ENCODE measurements at regions not wholly inside any gene's neighbourhood (a gene's known extent, or its start where the extent isn't known, plus 50 kb on each side); places are given as distances from the start of the nearest gene placed in this dataset.

- intact Hi-C loops (cut with micrococcal nuclease): no loop called here
Observed at GRCh38 chr13:57991041-57991440, 359.5 kb downstream of the PCDH17 start.

GRCh38 chr13:57992416-57992815, 360.9 kb downstream of the PCDH17 start:
- intact Hi-C loops (cut with micrococcal nuclease): no loop called here
- Mint-ChIP-seq H3K36me3 (ENCODE audit: insufficient read depth, unreplicated experiment) (no peaks in the 10 kb centered on the region), H3K27ac (ENCODE audit: low read depth, unreplicated experiment) (no peak overlapping the region), H3K9me3 (ENCODE audit: unreplicated experiment) (no peaks in the 10 kb centered on the region), H3K4me3 (ENCODE audit: unreplicated experiment) (no peak overlapping the region), H3K4me1 (ENCODE audit: insufficient read depth, unreplicated experiment) (no peaks in the 10 kb centered on the region), H3K27me3 (ENCODE audit: insufficient read depth, unreplicated experiment) (peaks cover 11% of the 10 kb centered on the region)
- CTCF ChIA-PET: no interaction called here
- POLR2A ChIA-PET: no interaction called here
- BruUV-seq (replicated peaks): no TSS peak
- no peak for DNase-seq (ENCODE audit: unreplicated experiment)
- no peak for TF ChIP-seq CTCF (IDR thresholded peaks at IDR 0.05; ENCODE audit: unreplicated experiment)

More at GRCh38 chr13:57991041-57991440, 359.5 kb downstream of the PCDH17 start:
- Mint-ChIP-seq H3K4me1 (ENCODE audit: insufficient read depth, unreplicated experiment) (no peaks in the 10 kb centered on the region), H3K27me3 (ENCODE audit: insufficient read depth, unreplicated experiment) (peaks cover 11% of the 10 kb centered on the region), H3K9me3 (ENCODE audit: unreplicated experiment) (no peaks in the 10 kb centered on the region), H3K27ac (ENCODE audit: low read depth, unreplicated experiment) (no peak overlapping the region), H3K36me3 (ENCODE audit: insufficient read depth, unreplicated experiment) (no peaks in the 10 kb centered on the region), H3K4me3 (ENCODE audit: unreplicated experiment) (no peak overlapping the region)
- ChIA-PET POLR2A (no interaction called here), CTCF (no interaction called here)
- no peak for DNase-seq (ENCODE audit: unreplicated experiment)
- no peak for TF ChIP-seq CTCF (IDR thresholded peaks at IDR 0.05; ENCODE audit: unreplicated experiment)
- no TSS peak for BruUV-seq (replicated peaks)

- intact Hi-C loops (cut with micrococcal nuclease): no loop called here
- no TSS peak for BruUV-seq (replicated peaks)
- ChIA-PET CTCF (interaction anchor here (0.6 to 0.7 kb wide), 3 partner anchors 121 to 690 kb away, joined by 3 to 4 read pairs (median 3); no protein-coding TSS in a partner anchor), POLR2A (no interaction called here)
- Mint-ChIP-seq H3K36me3 (ENCODE audit: insufficient read depth, unreplicated experiment) (no peaks in the 10 kb centered on the region), H3K9me3 (ENCODE audit: unreplicated experiment) (no peaks in the 10 kb centered on the region), H3K4me3 (ENCODE audit: unreplicated experiment) (no peak overlapping the region), H3K27ac (ENCODE audit: low read depth, unreplicated experiment) (no peak overlapping the region), H3K4me1 (ENCODE audit: insufficient read depth, unreplicated experiment) (no peaks in the 10 kb centered on the region), H3K27me3 (ENCODE audit: insufficient read depth, unreplicated experiment) (peaks cover 11% of the 10 kb centered on the region)
- no peak for TF ChIP-seq CTCF (IDR thresholded peaks at IDR 0.05; ENCODE audit: unreplicated experiment)
- DNase-seq (ENCODE audit: unreplicated experiment): peak; percentile 60
Observed at GRCh38 chr13:57996717-57997116, 365.2 kb downstream of the PCDH17 start.

- Mint-ChIP-seq H3K36me3 (ENCODE audit: insufficient read depth, unreplicated experiment) (no peaks in the 10 kb centered on the region), H3K4me3 (ENCODE audit: unreplicated experiment) (no peak overlapping the region), H3K9me3 (ENCODE audit: unreplicated experiment) (no peaks in the 10 kb centered on the region), H3K27me3 (ENCODE audit: insufficient read depth, unreplicated experiment) (peaks cover 11% of the 10 kb centered on the region), H3K4me1 (ENCODE audit: insufficient read depth, unreplicated experiment) (no peaks in the 10 kb centered on the region), H3K27ac (ENCODE audit: low read depth, unreplicated experiment) (no peak overlapping the region)
- no peak for DNase-seq (ENCODE audit: unreplicated experiment)
- no peak for TF ChIP-seq CTCF (IDR thresholded peaks at IDR 0.05; ENCODE audit: unreplicated experiment)
- POLR2A ChIA-PET: no interaction called here
- CTCF ChIA-PET: no interaction called here
- BruUV-seq (replicated peaks): no TSS peak
- intact Hi-C loops (cut with micrococcal nuclease): no loop called here
Observed at GRCh38 chr13:58004751-58005150, 373.2 kb downstream of the PCDH17 start.
